ENCODE measurements at regions not wholly inside any gene's neighbourhood (a gene's known extent, or its start where the extent isn't known, plus 50 kb on each side); places are given as distances from the start of the nearest gene placed in this dataset.

DNA sequence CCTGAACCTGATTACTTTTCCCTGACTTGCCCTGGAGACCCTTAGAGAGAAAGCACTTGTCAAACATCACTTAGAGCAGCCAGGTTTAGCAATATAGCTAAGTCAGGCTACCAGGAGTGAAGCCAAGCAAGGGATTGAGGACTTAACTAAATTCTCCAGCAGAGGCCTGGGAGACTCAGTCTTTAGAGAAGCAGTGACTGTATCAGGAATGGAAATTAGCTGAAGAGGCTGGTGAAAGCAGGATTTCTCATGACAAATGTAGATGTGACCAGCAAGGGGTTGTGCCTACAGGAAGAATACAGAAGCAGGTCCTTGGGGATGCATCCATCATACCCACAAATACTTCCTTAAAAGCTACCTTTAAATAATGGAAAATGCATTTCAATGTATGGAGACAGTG is 368.9 kb upstream of the MEIS1 start:
- TF ChIP-seq, protein P1, sequence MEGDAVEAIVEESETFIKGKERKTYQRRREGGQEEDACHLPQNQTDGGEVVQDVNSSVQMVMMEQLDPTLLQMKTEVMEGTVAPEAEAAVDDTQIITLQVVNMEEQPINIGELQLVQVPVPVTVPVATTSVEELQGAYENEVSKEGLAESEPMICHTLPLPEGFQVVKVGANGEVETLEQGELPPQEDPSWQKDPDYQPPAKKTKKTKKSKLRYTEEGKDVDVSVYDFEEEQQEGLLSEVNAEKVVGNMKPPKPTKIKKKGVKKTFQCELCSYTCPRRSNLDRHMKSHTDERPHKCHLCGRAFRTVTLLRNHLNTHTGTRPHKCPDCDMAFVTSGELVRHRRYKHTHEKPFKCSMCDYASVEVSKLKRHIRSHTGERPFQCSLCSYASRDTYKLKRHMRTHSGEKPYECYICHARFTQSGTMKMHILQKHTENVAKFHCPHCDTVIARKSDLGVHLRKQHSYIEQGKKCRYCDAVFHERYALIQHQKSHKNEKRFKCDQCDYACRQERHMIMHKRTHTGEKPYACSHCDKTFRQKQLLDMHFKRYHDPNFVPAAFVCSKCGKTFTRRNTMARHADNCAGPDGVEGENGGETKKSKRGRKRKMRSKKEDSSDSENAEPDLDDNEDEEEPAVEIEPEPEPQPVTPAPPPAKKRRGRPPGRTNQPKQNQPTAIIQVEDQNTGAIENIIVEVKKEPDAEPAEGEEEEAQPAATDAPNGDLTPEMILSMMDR (IDR thresholded peaks at IDR 0.05; ENCODE audit: insufficient read depth, low read length, poor library complexity, severe bottlenecking), result no peak
- no peak for TF ChIP-seq EZH2phosphoT487 (conservative IDR thresholded peaks at IDR 0.05; ENCODE audit: low read length)
